ENCODE measurements at regions not wholly inside any gene's neighbourhood (a gene's known extent, or its start where the extent isn't known, plus 50 kb on each side); places are given as distances from the start of the nearest gene placed in this dataset.

DNA sequence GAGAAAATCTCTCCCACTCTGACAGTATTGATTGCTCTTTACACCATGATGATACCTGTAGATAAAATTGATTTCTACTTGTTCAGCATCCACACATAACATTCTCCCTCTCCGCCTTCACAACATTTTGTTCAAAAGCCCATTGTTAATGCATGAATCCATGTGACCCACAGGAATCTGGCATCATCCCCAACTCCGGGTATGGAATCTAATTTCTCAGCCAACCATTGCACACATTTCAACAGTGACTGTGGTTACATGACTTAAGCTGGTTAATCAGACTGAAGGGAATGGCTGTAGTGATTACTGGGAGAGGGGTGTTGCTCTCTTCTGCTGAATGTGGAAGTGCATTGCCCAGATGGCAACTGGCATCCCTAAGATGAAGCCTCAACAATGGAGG is 161.4 kb upstream of the C16orf82 start:
- ATAC-seq = no peak

DNA sequence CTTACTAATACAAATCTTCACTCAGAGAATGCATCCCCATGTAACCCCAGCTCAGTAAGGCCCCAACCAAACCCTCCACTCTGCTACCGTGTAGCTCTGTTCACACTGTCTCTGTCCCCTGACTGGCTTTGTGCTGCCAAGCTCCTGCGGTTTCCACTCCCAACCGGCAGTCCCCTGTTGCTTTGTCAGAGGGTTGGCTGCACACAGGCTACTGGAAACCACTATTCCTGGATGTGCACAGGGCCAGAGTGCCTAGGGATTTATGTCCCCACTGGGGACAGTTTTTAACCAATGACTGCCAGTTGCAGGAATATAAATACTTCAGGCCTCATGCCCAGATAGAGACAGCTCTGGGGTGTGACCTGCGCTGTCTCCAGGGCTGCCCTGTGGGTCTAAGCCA is 157.1 kb upstream of the C16orf82 start:
- DNase-seq (no peak), ATAC-seq (no peak)
- Histone ChIP-seq H3K36me3 (ENCODE audit: low read depth) (no peaks in the 10 kb centered on the region), H3K4me3 (no peak overlapping the region), H3K4me1 (ENCODE audit: low read depth) (no peaks in the 10 kb centered on the region), H3K9me3 (no peaks in the 10 kb centered on the region)
- intact Hi-C loops (cut with DNase I, micrococcal nuclease) = no loop called here
- TF ChIP-seq, protein P1, sequence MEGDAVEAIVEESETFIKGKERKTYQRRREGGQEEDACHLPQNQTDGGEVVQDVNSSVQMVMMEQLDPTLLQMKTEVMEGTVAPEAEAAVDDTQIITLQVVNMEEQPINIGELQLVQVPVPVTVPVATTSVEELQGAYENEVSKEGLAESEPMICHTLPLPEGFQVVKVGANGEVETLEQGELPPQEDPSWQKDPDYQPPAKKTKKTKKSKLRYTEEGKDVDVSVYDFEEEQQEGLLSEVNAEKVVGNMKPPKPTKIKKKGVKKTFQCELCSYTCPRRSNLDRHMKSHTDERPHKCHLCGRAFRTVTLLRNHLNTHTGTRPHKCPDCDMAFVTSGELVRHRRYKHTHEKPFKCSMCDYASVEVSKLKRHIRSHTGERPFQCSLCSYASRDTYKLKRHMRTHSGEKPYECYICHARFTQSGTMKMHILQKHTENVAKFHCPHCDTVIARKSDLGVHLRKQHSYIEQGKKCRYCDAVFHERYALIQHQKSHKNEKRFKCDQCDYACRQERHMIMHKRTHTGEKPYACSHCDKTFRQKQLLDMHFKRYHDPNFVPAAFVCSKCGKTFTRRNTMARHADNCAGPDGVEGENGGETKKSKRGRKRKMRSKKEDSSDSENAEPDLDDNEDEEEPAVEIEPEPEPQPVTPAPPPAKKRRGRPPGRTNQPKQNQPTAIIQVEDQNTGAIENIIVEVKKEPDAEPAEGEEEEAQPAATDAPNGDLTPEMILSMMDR (IDR thresholded peaks at IDR 0.05) = no peak

More for the DNA sequence above, 161.4 kb upstream of the C16orf82 start:
- Histone ChIP-seq H3K9me3 (no peaks in the 10 kb centered on the region), H3K36me3 (ENCODE audit: low read depth) (no peaks in the 10 kb centered on the region), H3K4me3 (no peak overlapping the region), H3K4me1 (ENCODE audit: low read depth) (no peaks in the 10 kb centered on the region)
- DNase-seq = no peak
- intact Hi-C loops (cut with DNase I, micrococcal nuclease) = no loop called here
- TF ChIP-seq, protein P1 (IDR thresholded peaks at IDR 0.05) = no peak

DNA sequence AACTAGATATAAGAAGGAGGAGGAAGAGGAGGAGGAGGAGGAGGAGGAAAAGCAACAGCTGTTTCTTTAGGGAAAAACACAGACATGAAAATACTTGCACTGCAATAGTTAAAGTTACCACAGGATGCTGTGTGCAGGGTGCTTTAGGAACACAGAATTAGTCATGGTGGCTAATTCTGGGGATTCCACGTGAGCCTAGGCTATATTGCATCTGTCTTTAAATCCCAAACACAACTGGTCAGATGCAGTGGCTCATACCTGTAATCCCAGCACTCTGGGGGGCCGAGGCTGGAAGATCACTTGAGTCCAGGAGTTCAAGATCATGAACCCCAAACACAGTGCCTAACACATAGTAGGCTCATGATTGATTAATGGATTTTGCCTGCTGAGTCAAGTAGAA is 155.3 kb upstream of the C16orf82 start:
- Histone ChIP-seq H3K36me3 (ENCODE audit: low read depth) (no peaks in the 10 kb centered on the region), H3K4me1 (ENCODE audit: low read depth) (no peaks in the 10 kb centered on the region), H3K9me3 (no peaks in the 10 kb centered on the region), H3K4me3 (no peak overlapping the region)
- intact Hi-C loops (cut with DNase I, micrococcal nuclease) = no loop called here
- ATAC-seq = no peak
- TF ChIP-seq, protein P1 (IDR thresholded peaks at IDR 0.05) = no peak
- DNase-seq = no peak

DNA sequence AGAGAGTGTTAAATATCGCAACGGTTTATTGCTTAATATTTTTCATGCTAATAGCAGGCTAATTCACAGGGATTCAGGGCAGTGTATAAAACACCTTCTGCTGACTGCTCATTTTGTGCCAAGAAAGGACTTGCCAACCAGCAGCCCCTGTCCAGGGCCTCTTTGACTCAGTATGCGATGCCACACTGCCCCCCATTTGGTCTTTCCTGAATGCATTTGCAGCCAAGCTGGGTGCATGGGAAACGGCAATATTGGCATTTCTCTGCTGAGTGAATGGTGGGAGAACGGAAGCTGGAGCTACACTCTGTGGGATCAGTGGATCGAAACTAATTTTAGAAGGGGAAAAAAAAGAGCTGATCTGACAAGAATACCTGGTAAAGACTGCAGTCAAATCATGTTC is 152.9 kb upstream of the C16orf82 start:
- intact Hi-C loops (cut with DNase I, micrococcal nuclease) = no loop called here
- Histone ChIP-seq H3K36me3 (ENCODE audit: low read depth) (no peaks in the 10 kb centered on the region), H3K4me1 (ENCODE audit: low read depth) (no peaks in the 10 kb centered on the region), H3K9me3 (no peaks in the 10 kb centered on the region), H3K4me3 (no peak overlapping the region)
- no peak for ATAC-seq
- no peak for DNase-seq
- TF ChIP-seq, protein P1 (IDR thresholded peaks at IDR 0.05) = no peak

DNA sequence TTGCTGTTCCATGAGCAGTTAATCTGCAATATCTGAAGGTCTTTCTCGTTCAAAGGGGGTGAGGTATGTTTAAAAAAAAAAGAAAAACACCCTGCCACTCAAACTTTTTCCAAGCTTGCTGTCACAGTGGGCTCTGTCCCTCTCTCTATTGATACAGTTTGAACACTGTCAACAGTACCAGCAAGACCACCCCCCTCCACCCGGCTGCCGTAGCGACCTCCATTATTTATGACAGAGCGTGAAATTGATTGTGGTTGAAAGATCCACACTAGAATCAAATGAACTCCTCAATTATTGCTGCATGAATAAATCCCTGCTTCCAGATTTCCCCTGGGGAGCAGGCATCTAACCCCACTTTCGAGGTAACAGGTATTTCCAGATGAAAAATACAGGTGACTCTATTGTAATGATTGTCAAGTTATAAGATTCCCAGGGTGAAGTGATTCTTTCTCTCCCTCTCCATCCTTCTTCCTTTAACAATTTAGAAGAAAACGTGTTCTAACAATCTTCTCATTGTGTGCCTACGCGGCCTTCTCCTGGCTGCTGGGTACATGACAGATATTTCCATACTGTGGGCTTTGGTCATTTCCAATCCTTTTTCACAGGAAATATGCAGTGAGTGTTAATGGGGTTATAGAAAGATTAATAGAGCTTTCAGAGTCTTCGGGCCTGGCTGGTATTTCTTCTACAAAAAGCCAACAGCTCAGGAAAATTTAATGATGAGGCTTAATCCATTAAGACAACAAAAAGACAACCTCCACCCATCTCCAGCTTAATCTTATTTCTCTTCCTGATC is 135.7 kb upstream of the C16orf82 start:
- H3K4me3 ChIP-seq = no peak overlapping the region
- no peaks in the 10 kb centered on the region for H3K36me3 ChIP-seq (ENCODE audit: low read depth)
- ATAC-seq (no peak), DNase-seq (no peak)
- H3K4me1 ChIP-seq (ENCODE audit: low read depth) = no peaks in the 10 kb centered on the region
- H3K9me3 ChIP-seq = no peaks in the 10 kb centered on the region
- intact Hi-C loops (cut with DNase I, micrococcal nuclease) = no loop called here
- TF ChIP-seq, protein P1 (IDR thresholded peaks at IDR 0.05) = no peak
